ENCODE measurements at regions not wholly inside any gene's neighbourhood (a gene's known extent, or its start where the extent isn't known, plus 50 kb on each side); places are given as distances from the start of the nearest gene placed in this dataset.

DNA sequence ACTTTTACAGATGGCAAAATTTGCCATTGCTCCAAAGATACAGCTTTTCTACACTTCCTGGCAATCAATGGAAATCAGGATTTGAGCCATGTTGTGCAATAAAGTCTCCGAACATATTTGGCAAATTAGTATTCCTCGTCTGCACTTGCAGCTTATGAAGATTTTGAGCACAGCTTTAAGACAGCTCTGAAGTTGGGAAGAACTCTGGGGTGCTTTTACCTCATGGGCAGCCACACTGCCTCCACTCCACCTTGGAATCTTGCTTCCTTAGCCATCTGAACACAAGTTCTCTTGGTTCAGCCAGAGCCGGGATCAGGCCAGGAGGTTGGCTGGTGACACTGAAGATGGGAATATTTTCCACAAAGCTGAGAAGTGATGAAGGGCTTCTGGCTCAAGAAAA lies 191.2 kb downstream of the CWF19L2 start:
- Mint-ChIP-seq H3K4me1 (no peaks in the 10 kb centered on the region), H3K4me3 (no peak overlapping the region), H3K36me3 (no peaks in the 10 kb centered on the region), H3K9me3 (no peaks in the 10 kb centered on the region), H3K27ac (no peak overlapping the region), H3K27me3 (ENCODE audit: low read depth) (no peaks in the 10 kb centered on the region; the same call in 1 of the 2 replicates)
- no peak for DNase-seq (ENCODE audit: low spot score)
- TF ChIP-seq, protein P1, sequence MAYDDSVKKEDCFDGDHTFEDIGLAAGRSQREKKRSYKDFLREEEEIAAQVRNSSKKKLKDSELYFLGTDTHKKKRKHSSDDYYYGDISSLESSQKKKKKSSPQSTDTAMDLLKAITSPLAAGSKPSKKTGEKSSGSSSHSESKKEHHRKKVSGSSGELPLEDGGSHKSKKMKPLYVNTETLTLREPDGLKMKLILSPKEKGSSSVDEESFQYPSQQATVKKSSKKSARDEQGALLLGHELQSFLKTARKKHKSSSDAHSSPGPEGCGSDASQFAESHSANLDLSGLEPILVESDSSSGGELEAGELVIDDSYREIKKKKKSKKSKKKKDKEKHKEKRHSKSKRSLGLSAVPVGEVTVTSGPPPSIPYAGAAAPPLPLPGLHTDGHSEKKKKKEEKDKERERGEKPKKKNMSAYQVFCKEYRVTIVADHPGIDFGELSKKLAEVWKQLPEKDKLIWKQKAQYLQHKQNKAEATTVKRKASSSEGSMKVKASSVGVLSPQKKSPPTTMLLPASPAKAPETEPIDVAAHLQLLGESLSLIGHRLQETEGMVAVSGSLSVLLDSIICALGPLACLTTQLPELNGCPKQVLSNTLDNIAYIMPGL (CRISPR knock-in tag; IDR thresholded peaks at IDR 0.05) = no peak
- TF ChIP-seq FOXK1 (CRISPR knock-in tag; IDR thresholded peaks at IDR 0.05) (no peak), SMAD3 (CRISPR knock-in tag; IDR thresholded peaks at IDR 0.05; ENCODE audit: borderline replicate concordance) (no peak)
- ATAC-seq = no peak
- POLR2A ChIA-PET = no interaction called here
- CTCF ChIA-PET = interaction anchor here (0.7 kb wide), 1 partner anchor 113 kb away, joined by 3 read pairs; no protein-coding TSS in a partner anchor

DNA sequence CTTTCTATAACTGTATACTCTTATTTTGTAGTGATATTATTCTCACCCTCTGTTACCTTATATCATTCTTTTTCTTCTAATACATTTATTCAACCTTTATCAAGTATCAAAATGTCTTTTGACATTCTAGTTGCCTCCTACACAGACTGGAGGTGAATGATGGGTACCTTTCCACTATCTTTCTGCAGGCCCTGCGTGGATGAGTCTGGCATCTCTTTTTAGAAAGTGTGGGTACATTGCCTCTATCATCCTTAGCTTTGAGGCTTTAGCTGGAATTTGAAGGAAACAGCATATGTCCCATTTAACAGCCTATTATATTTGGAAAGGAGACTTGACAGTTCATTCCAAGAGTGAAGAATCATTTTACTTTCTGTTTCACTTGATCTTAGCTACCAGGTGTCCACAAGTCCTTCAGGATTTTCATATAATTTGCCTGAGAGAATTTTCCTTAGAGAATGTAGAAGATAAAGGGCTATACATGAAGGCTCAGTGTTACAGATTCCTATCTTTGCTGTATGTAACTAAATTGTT lies 192.0 kb downstream of the CWF19L2 start:
- Mint-ChIP-seq H3K4me3 (no peak overlapping the region), H3K27ac (no peak overlapping the region), H3K9me3 (no peaks in the 10 kb centered on the region), H3K4me1 (no peaks in the 10 kb centered on the region), H3K36me3 (no peaks in the 10 kb centered on the region), H3K27me3 (ENCODE audit: low read depth) (no peaks in the 10 kb centered on the region; the same call in 1 of the 2 replicates)
- ATAC-seq (no peak), DNase-seq (ENCODE audit: low spot score) (no peak)
- ChIA-PET POLR2A (no interaction called here), CTCF (no interaction called here)
- TF ChIP-seq TCF7 (CRISPR knock-in tag; IDR thresholded peaks at IDR 0.05; ENCODE audit: low read depth) (no peak), GABPB1 (CRISPR knock-in tag; IDR thresholded peaks at IDR 0.05) (no peak), SMAD3 (CRISPR knock-in tag; IDR thresholded peaks at IDR 0.05; ENCODE audit: borderline replicate concordance) (no peak), EMX1 (CRISPR knock-in tag; IDR thresholded peaks at IDR 0.05) (no peak), SOX15 (CRISPR knock-in tag; IDR thresholded peaks at IDR 0.05) (no peak), RELA (CRISPR knock-in tag; IDR thresholded peaks at IDR 0.05; ENCODE audit: borderline replicate concordance) (no peak), ETV6 (CRISPR knock-in tag; IDR thresholded peaks at IDR 0.05) (no peak), SMAD4 (CRISPR knock-in tag; IDR thresholded peaks at IDR 0.05) (no peak)
- TF ChIP-seq, protein P2, sequence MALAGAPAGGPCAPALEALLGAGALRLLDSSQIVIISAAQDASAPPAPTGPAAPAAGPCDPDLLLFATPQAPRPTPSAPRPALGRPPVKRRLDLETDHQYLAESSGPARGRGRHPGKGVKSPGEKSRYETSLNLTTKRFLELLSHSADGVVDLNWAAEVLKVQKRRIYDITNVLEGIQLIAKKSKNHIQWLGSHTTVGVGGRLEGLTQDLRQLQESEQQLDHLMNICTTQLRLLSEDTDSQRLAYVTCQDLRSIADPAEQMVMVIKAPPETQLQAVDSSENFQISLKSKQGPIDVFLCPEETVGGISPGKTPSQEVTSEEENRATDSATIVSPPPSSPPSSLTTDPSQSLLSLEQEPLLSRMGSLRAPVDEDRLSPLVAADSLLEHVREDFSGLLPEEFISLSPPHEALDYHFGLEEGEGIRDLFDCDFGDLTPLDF (CRISPR knock-in tag; IDR thresholded peaks at IDR 0.05) = no peak
- TF ChIP-seq, protein P3, sequence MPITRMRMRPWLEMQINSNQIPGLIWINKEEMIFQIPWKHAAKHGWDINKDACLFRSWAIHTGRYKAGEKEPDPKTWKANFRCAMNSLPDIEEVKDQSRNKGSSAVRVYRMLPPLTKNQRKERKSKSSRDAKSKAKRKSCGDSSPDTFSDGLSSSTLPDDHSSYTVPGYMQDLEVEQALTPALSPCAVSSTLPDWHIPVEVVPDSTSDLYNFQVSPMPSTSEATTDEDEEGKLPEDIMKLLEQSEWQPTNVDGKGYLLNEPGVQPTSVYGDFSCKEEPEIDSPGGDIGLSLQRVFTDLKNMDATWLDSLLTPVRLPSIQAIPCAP (CRISPR knock-in tag; IDR thresholded peaks at IDR 0.05) = no peak
- TF ChIP-seq, protein P4, sequence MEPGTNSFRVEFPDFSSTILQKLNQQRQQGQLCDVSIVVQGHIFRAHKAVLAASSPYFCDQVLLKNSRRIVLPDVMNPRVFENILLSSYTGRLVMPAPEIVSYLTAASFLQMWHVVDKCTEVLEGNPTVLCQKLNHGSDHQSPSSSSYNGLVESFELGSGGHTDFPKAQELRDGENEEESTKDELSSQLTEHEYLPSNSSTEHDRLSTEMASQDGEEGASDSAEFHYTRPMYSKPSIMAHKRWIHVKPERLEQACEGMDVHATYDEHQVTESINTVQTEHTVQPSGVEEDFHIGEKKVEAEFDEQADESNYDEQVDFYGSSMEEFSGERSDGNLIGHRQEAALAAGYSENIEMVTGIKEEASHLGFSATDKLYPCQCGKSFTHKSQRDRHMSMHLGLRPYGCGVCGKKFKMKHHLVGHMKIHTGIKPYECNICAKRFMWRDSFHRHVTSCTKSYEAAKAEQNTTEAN (CRISPR knock-in tag; IDR thresholded peaks at IDR 0.05) = no peak
- TF ChIP-seq, protein P5, sequence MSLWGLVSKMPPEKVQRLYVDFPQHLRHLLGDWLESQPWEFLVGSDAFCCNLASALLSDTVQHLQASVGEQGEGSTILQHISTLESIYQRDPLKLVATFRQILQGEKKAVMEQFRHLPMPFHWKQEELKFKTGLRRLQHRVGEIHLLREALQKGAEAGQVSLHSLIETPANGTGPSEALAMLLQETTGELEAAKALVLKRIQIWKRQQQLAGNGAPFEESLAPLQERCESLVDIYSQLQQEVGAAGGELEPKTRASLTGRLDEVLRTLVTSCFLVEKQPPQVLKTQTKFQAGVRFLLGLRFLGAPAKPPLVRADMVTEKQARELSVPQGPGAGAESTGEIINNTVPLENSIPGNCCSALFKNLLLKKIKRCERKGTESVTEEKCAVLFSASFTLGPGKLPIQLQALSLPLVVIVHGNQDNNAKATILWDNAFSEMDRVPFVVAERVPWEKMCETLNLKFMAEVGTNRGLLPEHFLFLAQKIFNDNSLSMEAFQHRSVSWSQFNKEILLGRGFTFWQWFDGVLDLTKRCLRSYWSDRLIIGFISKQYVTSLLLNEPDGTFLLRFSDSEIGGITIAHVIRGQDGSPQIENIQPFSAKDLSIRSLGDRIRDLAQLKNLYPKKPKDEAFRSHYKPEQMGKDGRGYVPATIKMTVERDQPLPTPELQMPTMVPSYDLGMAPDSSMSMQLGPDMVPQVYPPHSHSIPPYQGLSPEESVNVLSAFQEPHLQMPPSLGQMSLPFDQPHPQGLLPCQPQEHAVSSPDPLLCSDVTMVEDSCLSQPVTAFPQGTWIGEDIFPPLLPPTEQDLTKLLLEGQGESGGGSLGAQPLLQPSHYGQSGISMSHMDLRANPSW (CRISPR knock-in tag; conservative IDR thresholded peaks at IDR 0.05; ENCODE audit: low read depth) = no peak

Data from WTC11 (cell line).